ENCODE measurements at regions not wholly inside any gene's neighbourhood (a gene's known extent, or its start where the extent isn't known, plus 50 kb on each side); places are given as distances from the start of the nearest gene placed in this dataset.

- TF ChIP-seq ZNF462 (CRISPR knock-in tag; IDR thresholded peaks at IDR 0.05) (no peak), EZH2phosphoT487 (IDR thresholded peaks at IDR 0.05; ENCODE audit: unreplicated experiment) (no peak), ETS1 (IDR thresholded peaks at IDR 0.05) (no peak), REST (IDR thresholded peaks at IDR 0.05; ENCODE audit: unreplicated experiment) (no peak)
Observed at GRCh38 chr15:91678003-91678402, 175.5 kb upstream of the SLCO3A1 start (continued).

GRCh38 chr15:91679447-91679846, 174.1 kb upstream of the SLCO3A1 start:
- H3K27me3 Mint-ChIP-seq (ENCODE audit: insufficient read depth, low read depth, poor library complexity), result no peaks in the 10 kb centered on the region
- no peak overlapping the region for H2AFZ ChIP-seq
- 0 out of 3 replicates have a peak, but pooled peaks cover 4% of the 10 kb centered on the region for H3K36me3 Mint-ChIP-seq (ENCODE audit: low read depth)
- no peak for TF ChIP-seq ZNF462 (CRISPR knock-in tag; IDR thresholded peaks at IDR 0.05)

More at GRCh38 chr15:91679447-91679846, 174.1 kb upstream of the SLCO3A1 start:
- Histone ChIP-seq H3K4me3 (no peak overlapping the region), H3K4me1 (ENCODE audit: insufficient read depth) (no peaks in the 10 kb centered on the region), H3K4me2 (no peak overlapping the region), H3K27ac (ENCODE audit: low read depth) (no peak overlapping the region), H3K36me3 (ENCODE audit: insufficient read depth) (no peaks in the 10 kb centered on the region), H3K27me3 (ENCODE audit: insufficient read depth) (no peaks in the 10 kb centered on the region), H3F3A (replicated peaks; ENCODE audit: low read depth) (no peaks in the 10 kb centered on the region), H4K20me1 (replicated peaks; ENCODE audit: insufficient read depth) (no peaks in the 10 kb centered on the region), H3K79me2 (replicated peaks; ENCODE audit: insufficient read depth) (no peaks in the 10 kb centered on the region), H3K9me2 (ENCODE audit: insufficient read depth) (0 out of 2 replicates have a peak, but pooled peaks cover 2% of the 10 kb centered on the region)
- DNase-seq (ENCODE audit: low spot score) (no peak), ATAC-seq (no peak)
- Mint-ChIP-seq H3K27ac (no peak overlapping the region), H3K4me3 (no peak overlapping the region), H3K4me1 (peaks cover 4% of the 10 kb centered on the region; the same call in 2 of the 3 replicates), H3K9me3 (peaks cover 8% of the 10 kb centered on the region)
